ENCODE measurements at regions not wholly inside any gene's neighbourhood (a gene's known extent, or its start where the extent isn't known, plus 50 kb on each side); places are given as distances from the start of the nearest gene placed in this dataset.

DNA sequence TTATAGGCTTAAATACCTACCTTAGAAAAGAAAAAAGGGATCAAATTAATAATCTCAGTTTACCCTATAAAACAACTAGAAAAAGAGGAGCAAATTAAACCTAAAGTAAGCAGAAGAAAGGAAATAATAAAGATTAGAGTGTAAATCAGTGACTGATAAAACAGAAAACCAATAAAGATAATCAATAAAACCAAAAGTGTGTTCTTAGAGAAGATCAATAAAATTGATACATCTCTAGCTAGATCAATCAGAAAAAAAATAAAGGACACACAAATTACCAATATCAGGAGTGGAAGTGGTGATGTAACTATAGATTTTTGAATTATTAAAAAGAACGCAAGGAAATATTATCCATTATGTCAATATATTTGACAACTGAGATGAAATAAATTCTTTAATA is 69.2 kb upstream of the NAMPT start:
- no peak for DNase-seq
- intact Hi-C loops (cut with micrococcal nuclease), result no loop called here
- Mint-ChIP-seq H3K36me3 (peaks cover 0 to 13% (median 0%) of the 10 kb centered on the region in 5 donors), H3K27me3 (peaks cover 11 to 56% (median 22%) of the 10 kb centered on the region in 5 donors), H3K27ac (no peak overlapping the region), H3K4me3 (no peak overlapping the region), H3K9me3 (peaks cover 0 to 17% (median 9%) of the 10 kb centered on the region in 11 donors), H3K4me1 (peaks cover 0 to 2% (median 0%) of the 10 kb centered on the region in 7 donors)
- ChIA-PET POLR2A (no interaction called here), CTCF (no interaction called here)
- Histone ChIP-seq H3K4me3 (ENCODE audit: low read length) (no peak overlapping the region), H3K4me1 (ENCODE audit: control insufficient read depth in 2 of 2, insufficient read depth in 2 of 2, low read length in 2 of 2) (no peaks in the 10 kb centered on the region), H3K36me3 (ENCODE audit: control insufficient read depth in 2 of 3, insufficient read depth in 3 of 3, low read length in 3 of 3) (no peaks in the 10 kb centered on the region), H3K27ac (ENCODE audit: low read depth, low read length) (no peak overlapping the region), H3K9me3 (ENCODE audit: control insufficient read depth in 2 of 3, low read length in 3 of 3) (no peaks in the 10 kb centered on the region), H3K27me3 (ENCODE audit: control insufficient read depth in 2 of 2, insufficient read depth in 2 of 2, low read length in 2 of 2) (no peaks in the 10 kb centered on the region)
- ATAC-seq, result no peak

GRCh38 chr7:106348231-106348630 is 63.4 kb upstream of the NAMPT start:
- H3K4me1 Mint-ChIP-seq, result peaks cover 5 to 35% (median 13%) of the 10 kb centered on the region in 7 donors
- no peaks in the 10 kb centered on the region for H3K36me3 ChIP-seq (ENCODE audit: control insufficient read depth in 2 of 3, insufficient read depth in 3 of 3, low read length in 3 of 3)
- H3K4me3 Mint-ChIP-seq, result no peak overlapping the region
- ATAC-seq, result no peak
- H3K9me3 ChIP-seq (ENCODE audit: control insufficient read depth in 2 of 3, low read length in 3 of 3), result no peaks in the 10 kb centered on the region
- H3K27me3 Mint-ChIP-seq, result peaks cover 1 to 54% (median 22%) of the 10 kb centered on the region in 5 donors
- POLR2A ChIA-PET, result no interaction called here
- no peaks in the 10 kb centered on the region for H3K27me3 ChIP-seq (ENCODE audit: control insufficient read depth in 2 of 2, insufficient read depth in 2 of 2, low read length in 2 of 2)
- H3K9me3 Mint-ChIP-seq, result peaks cover 2 to 40% (median 22%) of the 10 kb centered on the region in 11 donors
- peak overlapping the region in 1 of 9 donors; percentile 37 for H3K27ac Mint-ChIP-seq
- no peak for DNase-seq
- H3K4me3 ChIP-seq (ENCODE audit: low read length), result no peak overlapping the region
- peaks cover 6 to 19% of the 10 kb centered on the region in 2 donors for H3K4me1 ChIP-seq (ENCODE audit: control insufficient read depth in 2 of 2, insufficient read depth in 2 of 2, low read length in 2 of 2)
- H3K27ac ChIP-seq (ENCODE audit: low read depth, low read length), result no peak overlapping the region
- CTCF ChIA-PET, result no interaction called here
- intact Hi-C loops (cut with micrococcal nuclease), result loop anchor here in 1 of 2 donors (5.0 kb wide), 3 partner anchors 819 to 1401 kb away; partner anchors contain the start of genes HBP1 and KMT2E
- H3K36me3 Mint-ChIP-seq, result peaks cover 0 to 29% (median 14%) of the 10 kb centered on the region in 5 donors

DNA sequence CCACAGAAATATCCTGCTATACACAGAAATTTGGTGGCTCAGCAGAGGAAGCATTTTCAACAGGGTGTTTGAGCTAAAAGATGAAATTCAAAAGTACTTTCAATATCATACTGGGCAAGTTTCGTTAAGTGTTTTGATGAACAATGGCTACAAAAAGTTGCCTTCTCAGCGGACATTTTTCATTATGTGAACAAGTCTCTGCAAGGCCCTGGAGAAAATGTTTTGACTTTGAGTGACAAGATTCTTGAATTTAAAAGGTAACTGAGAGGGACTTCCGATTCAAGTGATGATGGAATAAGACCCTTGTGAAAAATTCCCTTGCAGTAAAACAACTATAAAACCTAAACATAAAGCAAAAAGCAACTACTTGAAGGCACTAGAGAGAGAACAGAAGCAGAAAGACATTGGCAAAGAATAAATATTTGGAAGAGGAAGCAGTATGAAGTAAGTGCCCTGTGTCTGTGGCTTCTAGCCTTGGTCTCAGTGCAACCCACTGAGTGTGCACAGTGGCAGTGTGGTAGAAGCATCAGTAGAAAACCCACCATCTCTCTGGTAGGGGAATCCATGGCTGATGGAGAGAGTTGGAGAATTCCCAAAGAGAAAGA is 62.5 kb upstream of the NAMPT start:
- Mint-ChIP-seq H3K4me3 (peak overlapping the region in 1 of 10 donors; percentile 47), H3K27me3 (peaks cover 1 to 55% (median 25%) of the 10 kb centered on the region in 5 donors), H3K9me3 (peaks cover 2 to 48% (median 26%) of the 10 kb centered on the region in 11 donors), H3K36me3 (peaks cover 0 to 33% (median 14%) of the 10 kb centered on the region in 5 donors), H3K27ac (peak overlapping the region in 1 of 9 donors; percentile 94), H3K4me1 (peaks cover 5 to 35% (median 13%) of the 10 kb centered on the region in 7 donors)
- Histone ChIP-seq H3K4me1 (ENCODE audit: control insufficient read depth in 2 of 2, insufficient read depth in 2 of 2, low read length in 2 of 2) (peaks cover 6 to 19% of the 10 kb centered on the region in 2 donors), H3K4me3 (ENCODE audit: low read length) (no peak overlapping the region), H3K36me3 (ENCODE audit: control insufficient read depth in 2 of 3, insufficient read depth in 3 of 3, low read length in 3 of 3) (no peaks in the 10 kb centered on the region), H3K27me3 (ENCODE audit: control insufficient read depth in 2 of 2, insufficient read depth in 2 of 2, low read length in 2 of 2) (no peaks in the 10 kb centered on the region), H3K27ac (ENCODE audit: low read depth, low read length) (no peak overlapping the region), H3K9me3 (ENCODE audit: control insufficient read depth in 2 of 3, low read length in 3 of 3) (peaks cover 0 to 6% (median 0%) of the 10 kb centered on the region in 3 experiments)
- no peak for DNase-seq
- POLR2A ChIA-PET, result interaction anchor here (0.6 kb wide), 1 partner anchor 680 kb away, joined by 4 read pairs; no protein-coding TSS in a partner anchor
- ATAC-seq, result no peak
- intact Hi-C loops (cut with micrococcal nuclease), result loop anchor here in 1 of 2 donors (2.0 to 5.0 kb wide), 7 partner anchors 115 to 1400 kb away; partner anchors contain the start of genes HBP1, KMT2E and SYPL1
- CTCF ChIA-PET, result no interaction called here

DNA sequence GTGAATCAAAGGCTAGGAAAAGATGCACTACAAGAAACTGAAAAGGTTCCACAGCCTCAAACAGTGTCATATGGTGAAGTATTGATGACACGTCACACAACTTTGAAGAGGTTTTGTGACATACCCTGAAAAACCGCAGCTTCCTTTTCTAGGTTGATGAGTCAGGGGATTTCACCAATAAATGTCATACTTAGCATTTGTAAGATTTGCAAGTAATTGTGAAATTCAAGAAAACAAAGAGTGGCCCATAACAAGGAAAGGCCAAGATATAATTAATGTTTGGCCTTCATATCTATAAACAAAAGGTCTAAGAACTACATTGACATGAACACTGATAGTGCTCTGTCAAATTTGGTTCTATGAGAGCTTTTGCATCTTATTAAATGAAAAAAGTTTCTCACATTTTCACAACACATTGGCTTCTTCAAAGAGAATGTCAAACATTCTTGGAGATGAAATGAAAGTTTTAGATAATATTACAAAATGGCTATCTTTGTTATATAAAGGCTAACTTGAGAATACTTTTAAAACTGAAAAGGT is 62.0 kb upstream of the NAMPT start:
- Histone ChIP-seq H3K36me3 (ENCODE audit: control insufficient read depth in 2 of 3, insufficient read depth in 3 of 3, low read length in 3 of 3) (no peaks in the 10 kb centered on the region), H3K27ac (ENCODE audit: low read depth, low read length) (no peak overlapping the region), H3K4me1 (ENCODE audit: control insufficient read depth in 2 of 2, insufficient read depth in 2 of 2, low read length in 2 of 2) (peaks cover 6 to 19% of the 10 kb centered on the region in 2 donors), H3K4me3 (ENCODE audit: low read length) (no peak overlapping the region), H3K9me3 (ENCODE audit: control insufficient read depth in 2 of 3, low read length in 3 of 3) (peaks cover 0 to 10% (median 0%) of the 10 kb centered on the region in 3 experiments), H3K27me3 (ENCODE audit: control insufficient read depth in 2 of 2, insufficient read depth in 2 of 2, low read length in 2 of 2) (no peaks in the 10 kb centered on the region)
- Mint-ChIP-seq H3K4me3 (peak overlapping the region in 1 of 10 donors; percentile 47), H3K27me3 (peaks cover 1 to 61% (median 31%) of the 10 kb centered on the region in 5 donors), H3K4me1 (peaks cover 5 to 35% (median 13%) of the 10 kb centered on the region in 7 donors), H3K9me3 (peaks cover 6 to 54% (median 32%) of the 10 kb centered on the region in 11 donors), H3K36me3 (peaks cover 5 to 38% (median 15%) of the 10 kb centered on the region in 5 donors), H3K27ac (peak overlapping the region in 2 of 9 donors; percentile 19 to 94)
- POLR2A ChIA-PET, result interaction anchor here (0.6 kb wide), 1 partner anchor 681 kb away, joined by 4 read pairs; no protein-coding TSS in a partner anchor
- DNase-seq (peak in 8 of 9 donors; percentile 28 to 61 (median 50)), ATAC-seq (peak; percentile 78)
- intact Hi-C loops (cut with micrococcal nuclease), result loop anchor here (1.0 to 5.0 kb wide), 11 partner anchors 61 to 1399 kb away; partner anchors contain the start of genes HBP1 (in 1 of the 2), KMT2E (in 1 of the 2), PIK3CG (in 1 of the 2) and SYPL1 (in 1 of the 2)
- CTCF ChIA-PET, result no interaction called here

GRCh38 chr7:106346167-106346677 is 61.4 kb upstream of the NAMPT start:
- CTCF ChIA-PET, result no interaction called here
- Histone ChIP-seq H3K9me3 (ENCODE audit: control insufficient read depth in 2 of 3, low read length in 3 of 3) (peaks cover 0 to 15% (median 0%) of the 10 kb centered on the region in 3 experiments), H3K36me3 (ENCODE audit: control insufficient read depth in 2 of 3, insufficient read depth in 3 of 3, low read length in 3 of 3) (no peaks in the 10 kb centered on the region), H3K4me1 (ENCODE audit: control insufficient read depth in 2 of 2, insufficient read depth in 2 of 2, low read length in 2 of 2) (peaks cover 6 to 19% of the 10 kb centered on the region in 2 donors), H3K27ac (ENCODE audit: low read depth, low read length) (no peak overlapping the region), H3K27me3 (ENCODE audit: control insufficient read depth in 2 of 2, insufficient read depth in 2 of 2, low read length in 2 of 2) (no peaks in the 10 kb centered on the region), H3K4me3 (ENCODE audit: low read length) (no peak overlapping the region)
- peaks cover 1 to 60% (median 34%) of the 10 kb centered on the region in 5 donors for H3K27me3 Mint-ChIP-seq
- H3K27ac Mint-ChIP-seq, result peak overlapping the region in 4 of 9 donors; percentile 19 to 94 (median 37)
- H3K4me1 Mint-ChIP-seq, result peaks cover 5 to 35% (median 13%) of the 10 kb centered on the region in 7 donors
- DNase-seq, result no peak
- H3K36me3 Mint-ChIP-seq, result peaks cover 7 to 38% (median 18%) of the 10 kb centered on the region in 5 donors
- POLR2A ChIA-PET, result no interaction called here
- peak overlapping the region in 1 of 10 donors; percentile 40 for H3K4me3 Mint-ChIP-seq
- intact Hi-C loops (cut with micrococcal nuclease), result loop anchor here (1.0 to 5.0 kb wide), 11 partner anchors 61 to 1399 kb away; partner anchors contain the start of genes HBP1 (in 1 of the 2), KMT2E (in 1 of the 2), PIK3CG (in 1 of the 2) and SYPL1 (in 1 of the 2)
- no peak for ATAC-seq
- H3K9me3 Mint-ChIP-seq, result peaks cover 9 to 59% (median 34%) of the 10 kb centered on the region in 11 donors

GRCh38 chr7:106345421-106346166 is 60.8 kb upstream of the NAMPT start:
- H3K9me3 Mint-ChIP-seq, result peaks cover 9 to 65% (median 35%) of the 10 kb centered on the region in 11 donors
- peak overlapping the region in 2 of 10 donors; percentile 7 to 10 for H3K4me3 Mint-ChIP-seq
- ChIA-PET CTCF (no interaction called here), POLR2A (no interaction called here)
- no peak overlapping the region for H3K4me3 ChIP-seq (ENCODE audit: low read length)
- peaks cover 0 to 19% (median 0%) of the 10 kb centered on the region in 3 experiments for H3K9me3 ChIP-seq (ENCODE audit: control insufficient read depth in 2 of 3, low read length in 3 of 3)
- no peaks in the 10 kb centered on the region for H3K36me3 ChIP-seq (ENCODE audit: control insufficient read depth in 2 of 3, insufficient read depth in 3 of 3, low read length in 3 of 3)
- H3K36me3 Mint-ChIP-seq, result peaks cover 7 to 36% (median 18%) of the 10 kb centered on the region in 5 donors
- intact Hi-C loops (cut with micrococcal nuclease), result loop anchor here (1.0 to 5.0 kb wide), 11 partner anchors 60 to 1398 kb away; partner anchors contain the start of genes HBP1 (in 1 of the 2), KMT2E (in 1 of the 2), PIK3CG (in 1 of the 2) and SYPL1 (in 1 of the 2)
- H3K27me3 Mint-ChIP-seq, result peaks cover 1 to 55% (median 34%) of the 10 kb centered on the region in 5 donors
- H3K4me1 ChIP-seq (ENCODE audit: control insufficient read depth in 2 of 2, insufficient read depth in 2 of 2, low read length in 2 of 2), result peaks cover 6 to 19% of the 10 kb centered on the region in 2 donors
- H3K27me3 ChIP-seq (ENCODE audit: control insufficient read depth in 2 of 2, insufficient read depth in 2 of 2, low read length in 2 of 2), result no peaks in the 10 kb centered on the region
- peaks cover 5 to 35% (median 13%) of the 10 kb centered on the region in 7 donors for H3K4me1 Mint-ChIP-seq
- peak overlapping the region in 4 of 9 donors; percentile 19 to 94 (median 39) for H3K27ac Mint-ChIP-seq
- no peak overlapping the region for H3K27ac ChIP-seq (ENCODE audit: low read depth, low read length)
- ATAC-seq, result peak; percentile 74
- peak in 1 of 9 donors; percentile 58 for DNase-seq

All from naive thymus-derived CD4-positive, alpha-beta T cell (primary cell).